NB4 (cell line): ENCODE measurements at regions not wholly inside any gene's neighbourhood (a gene's known extent, or its start where the extent isn't known, plus 50 kb on each side); places are given as distances from the start of the nearest gene placed in this dataset.

Source experiments
- MYC ChIP-seq: IDR thresholded peaks from 2 replicates; pipeline ENCODE4 v1.6.1; 2011; ENCODE audit warnings: low read depth, low read length
- POLR2A ChIP-seq: IDR thresholded peaks from 2 replicates; pipeline ENCODE4 v1.6.1; 2011; ENCODE audit warnings: mild to moderate bottlenecking; ENCODE audit not compliant: insufficient read length; ENCODE audit errors: extremely low read depth
- TF ChIP-seq, protein P1 (sequence below): IDR thresholded peaks from 2 replicates; pipeline ENCODE4 v1.6.1; 2011; ENCODE audit warnings: low read depth, low read length

DNA sequence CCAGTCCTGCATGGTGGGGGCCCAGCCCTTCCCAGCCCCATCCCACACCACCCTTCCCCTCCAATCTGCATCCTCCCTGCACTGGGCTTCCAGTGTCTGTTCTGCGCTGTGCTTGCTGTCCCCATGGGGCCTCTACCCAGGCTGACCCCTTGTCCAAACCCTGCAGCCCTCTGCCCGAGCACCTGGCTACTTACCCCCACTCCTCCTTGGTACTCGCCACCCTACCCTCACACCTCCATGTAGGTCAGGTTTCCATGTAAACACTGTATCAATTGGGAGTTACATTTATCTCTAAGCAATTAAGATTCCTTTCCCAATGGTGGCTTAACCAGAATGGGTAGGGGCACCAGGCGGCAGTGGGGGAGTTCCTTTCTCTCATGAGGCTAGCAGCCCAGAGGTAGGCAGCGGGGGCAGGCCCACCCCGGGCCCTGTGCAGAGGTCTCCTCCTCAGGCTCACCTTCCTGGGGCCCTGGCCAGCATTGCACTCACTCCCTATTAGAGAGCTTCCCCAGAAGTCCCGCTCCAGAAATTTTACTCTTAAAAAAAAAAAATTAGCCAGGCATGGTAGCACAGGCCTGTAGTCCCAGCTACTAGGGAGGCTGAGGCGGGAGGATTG, 76.6 kb upstream of the CCND2 start:
- TF ChIP-seq, protein P1, sequence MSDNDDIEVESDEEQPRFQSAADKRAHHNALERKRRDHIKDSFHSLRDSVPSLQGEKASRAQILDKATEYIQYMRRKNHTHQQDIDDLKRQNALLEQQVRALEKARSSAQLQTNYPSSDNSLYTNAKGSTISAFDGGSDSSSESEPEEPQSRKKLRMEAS, result no peak
- no peak for TF ChIP-seq POLR2A
- no peak for TF ChIP-seq MYC
